Natural killer cell (primary cell): ENCODE measurements at regions not wholly inside any gene's neighbourhood (a gene's known extent, or its start where the extent isn't known, plus 50 kb on each side); places are given as distances from the start of the nearest gene placed in this dataset.
A peak's percentile ranks its signal among the peaks of the same experiment; 100 is the strongest.

Experiments used
- ATAC-seq, 3 donors: fragments of 150-1000 bp in 2 of 3; fragments of 200-7000 bp in 1 of 3; cut with Tn5 transposase; 1 replicate in 1 of 3; 2 replicates in 2 of 3; pipeline ENCODE4 v1.10.0; 2021; ENCODE audit warnings: mild to moderate bottlenecking in 2 of 3, moderate library complexity in 2 of 3
- DNase-seq, 2 donors: peaks; one replicate each; pipeline versions ENCODE4 v3.0.0 to v3.0.0-alpha.2; 2013 to 2021; ENCODE audit warnings: mixed read lengths in 1 of 2
- H3K27ac ChIP-seq: one replicate; pipeline ENCODE4 v1.5.1; 2013; ENCODE audit warnings: mild to moderate bottlenecking, low read length
- H3K27me3 ChIP-seq: one replicate; pipeline ENCODE4 v1.6.1; 2013; ENCODE audit warnings: low read length; ENCODE audit not compliant: control insufficient read depth, insufficient read depth
- H3K36me3 ChIP-seq: one replicate; pipeline ENCODE4 v1.6.1; 2013; ENCODE audit warnings: low read length; ENCODE audit not compliant: control insufficient read depth, insufficient read depth
- H3K4me1 ChIP-seq: one replicate; pipeline ENCODE4 v1.6.1; 2013; ENCODE audit warnings: low read length; ENCODE audit not compliant: control insufficient read depth, insufficient read depth
- H3K4me3 ChIP-seq: one replicate; pipeline ENCODE4 v1.5.1; 2013; ENCODE audit warnings: low read length
- H3K9me3 ChIP-seq: one replicate; pipeline ENCODE4 v1.6.1; 2013; ENCODE audit warnings: low read length; ENCODE audit not compliant: control insufficient read depth, insufficient read depth
- H3K27ac Mint-ChIP-seq, 2 donors: one replicate each; pipeline ENCODE4 v1.8.0; 2022; ENCODE audit warnings: mild to moderate bottlenecking in 2 of 2, mixed read lengths in 2 of 2, moderate library complexity in 1 of 2
- H3K27me3 Mint-ChIP-seq, 2 donors: one replicate each; pipeline ENCODE4 v1.8.0; 2022; ENCODE audit warnings: low read depth in 2 of 2, mixed read lengths in 2 of 2
- H3K36me3 Mint-ChIP-seq: one replicate; pipeline ENCODE4 v1.8.0; 2022; ENCODE audit warnings: mixed read lengths
- H3K4me1 Mint-ChIP-seq, 2 donors: one replicate each; pipeline ENCODE4 v1.8.0; 2022; ENCODE audit warnings: mixed read lengths in 2 of 2
- H3K4me3 Mint-ChIP-seq: one replicate; pipeline ENCODE4 v1.8.0; 2022; ENCODE audit warnings: mild to moderate bottlenecking, moderate library complexity, mixed read lengths
- H3K9me3 Mint-ChIP-seq, 2 donors: one replicate each; pipeline ENCODE4 v1.8.0; 2022; ENCODE audit warnings: mixed read lengths in 2 of 2
- WGBS: methylation state at CpG from one replicate; pipeline ENCODE4 v1.1.7; 2013; ENCODE audit warnings: missing lambda C conversion rate; ENCODE audit not compliant: insufficient coverage; 5-methylcytosine and 5-hydroxymethylcytosine counted together
- intact Hi-C: fragments of 100-400 bp; cut with micrococcal nuclease; formaldehyde crosslinking; loops from one replicate; pipeline ENCODE4 v1.14.2; 2022
- TF ChIP-seq, protein P1 (sequence below): fragments of 200-600 bp; IDR thresholded peaks from one replicate; pipeline ENCODE4 v1.8.0; 2022; ENCODE audit warnings: antibody characterized with exemption

GRCh38 chr6:11380969-11381744 lies 148.7 kb upstream of the NEDD9 start:
- Mint-ChIP-seq H3K27ac (peak overlapping the region; percentile 95 to 97), H3K27me3 (peaks cover 0 to 4% of the 10 kb centered on the region in 2 donors), H3K36me3 (peaks cover 7% of the 10 kb centered on the region), H3K4me1 (peaks cover 60 to 67% of the 10 kb centered on the region in 2 donors), H3K4me3 (peak overlapping the region; percentile 97), H3K9me3 (no peaks in the 10 kb centered on the region)
- no peaks in the 10 kb centered on the region for H3K27me3 ChIP-seq
- intact Hi-C loops = loop anchor here (5.0 kb wide), 1 partner anchor 64 kb away; no protein-coding TSS in a partner anchor
- H3K36me3 ChIP-seq = peaks cover 14% of the 10 kb centered on the region
- DNase-seq (no peak), ATAC-seq (no peak)
- peak overlapping the region; percentile 90 for H3K27ac ChIP-seq
- H3K4me1 ChIP-seq = peaks cover 47% of the 10 kb centered on the region
- TF ChIP-seq, protein P1, sequence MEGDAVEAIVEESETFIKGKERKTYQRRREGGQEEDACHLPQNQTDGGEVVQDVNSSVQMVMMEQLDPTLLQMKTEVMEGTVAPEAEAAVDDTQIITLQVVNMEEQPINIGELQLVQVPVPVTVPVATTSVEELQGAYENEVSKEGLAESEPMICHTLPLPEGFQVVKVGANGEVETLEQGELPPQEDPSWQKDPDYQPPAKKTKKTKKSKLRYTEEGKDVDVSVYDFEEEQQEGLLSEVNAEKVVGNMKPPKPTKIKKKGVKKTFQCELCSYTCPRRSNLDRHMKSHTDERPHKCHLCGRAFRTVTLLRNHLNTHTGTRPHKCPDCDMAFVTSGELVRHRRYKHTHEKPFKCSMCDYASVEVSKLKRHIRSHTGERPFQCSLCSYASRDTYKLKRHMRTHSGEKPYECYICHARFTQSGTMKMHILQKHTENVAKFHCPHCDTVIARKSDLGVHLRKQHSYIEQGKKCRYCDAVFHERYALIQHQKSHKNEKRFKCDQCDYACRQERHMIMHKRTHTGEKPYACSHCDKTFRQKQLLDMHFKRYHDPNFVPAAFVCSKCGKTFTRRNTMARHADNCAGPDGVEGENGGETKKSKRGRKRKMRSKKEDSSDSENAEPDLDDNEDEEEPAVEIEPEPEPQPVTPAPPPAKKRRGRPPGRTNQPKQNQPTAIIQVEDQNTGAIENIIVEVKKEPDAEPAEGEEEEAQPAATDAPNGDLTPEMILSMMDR = no peak
- H3K4me3 ChIP-seq = peak overlapping the region; percentile 77
- H3K9me3 ChIP-seq = no peaks in the 10 kb centered on the region
- WGBS = 78% methylated on average over 12 of the region's 12 CpGs

GRCh38 chr6:11380549-11380948 lies 148.1 kb upstream of the NEDD9 start:
- Mint-ChIP-seq H3K36me3 (peaks cover 7% of the 10 kb centered on the region), H3K27me3 (peaks cover 0 to 3% of the 10 kb centered on the region in 2 donors), H3K27ac (peak overlapping the region; percentile 95 to 97), H3K4me3 (peak overlapping the region; percentile 97), H3K9me3 (no peaks in the 10 kb centered on the region), H3K4me1 (peaks cover 66 to 72% of the 10 kb centered on the region in 2 donors)
- Histone ChIP-seq H3K4me3 (no peak overlapping the region), H3K9me3 (no peaks in the 10 kb centered on the region), H3K27ac (no peak overlapping the region), H3K36me3 (peaks cover 14% of the 10 kb centered on the region), H3K27me3 (no peaks in the 10 kb centered on the region), H3K4me1 (peaks cover 50% of the 10 kb centered on the region)
- no peak for DNase-seq
- intact Hi-C loops = loop anchor here (5.0 kb wide), 1 partner anchor 63 kb away; no protein-coding TSS in a partner anchor
- no peak for ATAC-seq
- WGBS = 85% methylated on average over 7 of the region's 7 CpGs
- TF ChIP-seq, protein P1 = no peak

GRCh38 chr6:11379805-11380204 lies 147.3 kb upstream of the NEDD9 start:
- Histone ChIP-seq H3K4me1 (peaks cover 53% of the 10 kb centered on the region), H3K9me3 (no peaks in the 10 kb centered on the region), H3K27ac (no peak overlapping the region), H3K36me3 (peaks cover 18% of the 10 kb centered on the region), H3K27me3 (no peaks in the 10 kb centered on the region), H3K4me3 (no peak overlapping the region)
- intact Hi-C loops = loop anchor here (5.0 kb wide), 1 partner anchor 63 kb away; no protein-coding TSS in a partner anchor
- Mint-ChIP-seq H3K4me3 (peak overlapping the region; percentile 97), H3K4me1 (peaks cover 73 to 76% of the 10 kb centered on the region in 2 donors), H3K27me3 (no peaks in the 10 kb centered on the region), H3K36me3 (peaks cover 7% of the 10 kb centered on the region), H3K27ac (peak overlapping the region; percentile 69 to 97), H3K9me3 (no peaks in the 10 kb centered on the region)
- 96% methylated on average over 4 of the region's 4 CpGs for WGBS
- TF ChIP-seq, protein P1 = no peak
- ATAC-seq = no peak
- no peak for DNase-seq
